ENCODE measurements at regions not wholly inside any gene's neighbourhood (a gene's known extent, or its start where the extent isn't known, plus 50 kb on each side); places are given as distances from the start of the nearest gene placed in this dataset.
A peak's percentile ranks its signal among the peaks of the same experiment; 100 is the strongest.
"Not testable (repeated sequence)": the region's sequence is repeated elsewhere in the genome, so short reads cannot be mapped to it uniquely, and the experiment has no call there.

DNA sequence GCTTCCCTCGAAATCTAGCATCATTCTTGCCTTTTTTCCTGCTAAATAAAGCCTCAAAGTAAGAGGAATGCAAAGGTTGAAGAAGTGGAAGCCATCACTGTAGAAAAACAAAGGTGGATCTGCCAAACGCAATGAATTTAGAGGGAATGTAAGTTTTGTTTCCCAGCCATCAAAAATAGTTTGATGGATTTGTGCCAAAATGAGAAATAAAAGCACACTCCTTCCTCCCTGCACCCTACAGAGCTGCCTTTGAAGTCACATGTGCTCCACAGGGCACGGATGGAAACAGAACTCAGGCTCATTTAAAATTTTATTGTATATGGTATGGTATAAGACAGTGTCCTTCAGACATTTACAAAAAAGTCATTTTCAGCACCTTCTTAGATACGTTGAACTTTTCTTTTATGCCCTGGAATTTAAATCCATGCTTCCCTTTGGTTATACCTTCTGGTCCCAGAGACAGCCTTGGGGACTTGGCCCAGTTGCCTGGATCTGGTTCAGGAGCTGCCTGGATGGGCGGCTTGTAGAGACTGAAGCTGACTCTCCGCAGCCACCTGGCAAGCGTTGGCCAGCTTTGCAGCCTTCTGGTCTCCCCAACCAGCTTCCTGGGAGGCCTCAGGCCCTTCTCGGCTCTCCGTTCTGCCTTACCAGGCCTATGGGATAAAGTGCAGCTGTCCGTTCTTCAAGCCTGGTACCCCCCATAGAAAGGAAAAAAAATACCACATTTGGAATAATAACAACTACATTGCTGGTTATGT, 228.5 kb upstream of the NEBL start:
- DNase-seq = no peak

- DNase-seq = no peak
These were observed 225.8 kb upstream of the NEBL start for GRCh38 chr10:21122907-21123306.

DNA sequence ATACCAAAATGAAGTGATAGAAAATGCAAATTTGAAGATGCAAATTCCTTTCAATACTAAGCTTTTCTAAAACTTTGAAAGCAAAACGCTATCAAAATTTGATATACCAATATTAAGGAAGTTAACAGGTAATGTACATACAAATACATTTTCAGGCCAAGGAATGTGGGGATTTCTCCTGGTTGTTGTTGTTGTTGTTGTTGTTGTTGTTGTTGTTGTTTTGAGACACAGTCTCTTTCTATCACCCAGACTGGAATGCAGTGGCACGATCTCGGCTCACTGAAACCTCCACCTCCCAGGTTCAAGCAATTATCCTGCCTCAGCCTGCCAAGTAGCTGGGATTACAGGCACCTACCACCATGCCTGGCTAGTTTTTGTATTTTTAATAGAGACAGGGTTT, 224.7 kb upstream of the NEBL start:
- not testable (repeated sequence) for DNase-seq

DNA sequence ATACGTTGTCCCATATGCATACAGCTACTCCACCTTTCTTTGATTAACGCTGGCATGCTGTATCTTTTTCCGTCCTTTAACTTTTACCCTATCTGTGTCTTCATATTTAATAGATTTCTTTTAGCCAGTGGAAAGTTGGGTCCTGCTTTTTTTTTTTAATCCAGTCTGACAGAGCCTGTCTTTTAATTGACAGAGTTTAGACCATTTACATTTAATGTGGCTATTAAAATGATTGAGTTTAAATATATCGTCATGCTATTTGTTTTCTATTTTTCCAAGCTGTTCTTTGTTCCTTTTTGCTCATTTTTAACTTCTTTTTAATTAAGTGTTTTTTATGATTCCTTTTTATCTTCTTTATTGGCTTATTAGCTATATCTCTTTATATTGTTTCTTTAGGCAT, 217.6 kb upstream of the NEBL start:
- DNase-seq = no peak

DNA sequence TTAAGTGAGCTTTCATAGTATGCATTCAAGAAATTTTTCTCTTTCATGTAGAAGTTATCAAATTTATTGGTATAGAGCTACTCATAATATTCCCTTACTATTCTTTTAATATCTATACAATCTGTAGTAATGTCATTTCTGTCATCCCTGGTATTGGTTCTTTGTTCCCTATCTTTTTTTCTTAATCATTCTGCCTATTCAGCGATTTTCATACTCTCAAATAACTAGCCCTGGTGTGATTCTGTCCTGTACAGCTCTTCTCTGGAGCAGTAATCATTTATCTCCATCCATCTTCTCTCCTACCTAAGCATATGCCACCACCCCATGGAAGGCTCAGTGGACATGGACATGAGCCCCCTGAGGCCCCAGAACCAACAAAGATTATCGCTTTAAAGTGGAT, 213.2 kb upstream of the NEBL start:
- DNase-seq = no peak

DNA sequence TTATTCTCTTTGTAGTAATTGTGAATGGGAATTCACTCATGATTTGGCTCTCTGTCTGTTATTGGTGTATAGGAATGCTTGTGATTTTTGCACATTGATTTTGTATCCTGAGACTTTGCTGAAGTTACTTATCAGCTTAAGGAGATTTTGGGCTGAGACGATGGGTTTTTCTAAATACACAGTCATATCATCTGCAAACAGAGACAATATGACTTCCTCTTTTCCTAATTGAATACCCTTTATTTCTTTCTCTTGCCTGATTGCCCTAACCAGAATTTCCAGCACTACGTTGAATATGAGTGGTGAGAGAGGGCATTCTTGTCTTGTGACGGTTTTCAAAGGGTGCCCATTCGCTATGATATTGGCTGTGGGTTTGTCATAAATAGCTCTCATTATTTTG, 209.8 kb upstream of the NEBL start:
- not testable (repeated sequence) for DNase-seq

DNA sequence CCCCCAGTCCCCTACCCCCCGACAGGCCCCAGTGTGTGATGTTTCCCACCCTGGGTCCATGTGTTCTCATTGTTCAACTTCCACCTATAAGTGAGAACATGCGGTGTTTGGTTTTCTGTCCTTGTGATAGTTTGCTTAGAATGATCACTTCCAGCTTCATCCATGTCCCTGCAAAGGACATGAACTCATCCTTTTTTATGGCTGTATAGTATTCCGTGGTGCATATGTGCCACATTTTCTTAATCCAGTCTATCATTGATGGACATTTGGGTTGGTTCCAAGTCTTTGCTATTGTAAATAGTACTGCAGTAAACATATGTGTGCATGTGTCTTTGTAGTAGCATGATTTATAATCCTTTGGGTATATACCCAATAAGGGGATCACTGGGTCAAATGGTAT, 208.2 kb upstream of the NEBL start:
- not testable (repeated sequence) for DNase-seq

DNA sequence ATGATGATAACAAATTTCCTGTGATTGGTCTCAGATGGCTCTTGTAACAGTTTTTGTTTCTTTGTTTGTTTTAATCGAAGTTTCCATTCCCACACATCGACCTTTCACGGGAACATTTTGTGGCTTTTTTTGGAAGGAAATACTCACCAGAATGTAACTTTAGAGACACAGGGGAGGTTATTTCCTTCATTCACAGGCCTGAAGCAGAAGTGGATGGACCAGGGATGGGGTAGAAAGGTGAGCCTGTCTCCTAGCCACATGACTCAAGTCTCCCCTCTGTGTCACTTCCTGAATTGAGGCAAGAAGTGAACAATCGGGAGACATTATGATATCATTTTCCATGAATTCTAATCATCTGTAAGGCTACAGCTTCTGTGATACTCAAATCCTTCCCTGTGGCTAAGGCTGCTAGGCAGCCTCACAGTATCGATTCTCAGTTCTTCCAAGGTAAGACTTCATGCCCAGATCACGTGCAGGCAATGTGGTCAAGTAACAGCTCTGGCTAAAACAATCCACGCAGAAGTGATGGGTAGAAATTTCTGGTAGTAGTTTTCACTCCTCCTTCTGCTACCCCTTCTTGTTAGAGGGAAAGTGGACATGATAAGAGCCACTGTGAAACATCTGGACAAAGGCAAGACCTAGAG, 203.9 kb upstream of the NEBL start:
- no peak for DNase-seq

GRCh38 chr10:21100190-21100589, 203.1 kb upstream of the NEBL start:
- no peak for DNase-seq

DNA sequence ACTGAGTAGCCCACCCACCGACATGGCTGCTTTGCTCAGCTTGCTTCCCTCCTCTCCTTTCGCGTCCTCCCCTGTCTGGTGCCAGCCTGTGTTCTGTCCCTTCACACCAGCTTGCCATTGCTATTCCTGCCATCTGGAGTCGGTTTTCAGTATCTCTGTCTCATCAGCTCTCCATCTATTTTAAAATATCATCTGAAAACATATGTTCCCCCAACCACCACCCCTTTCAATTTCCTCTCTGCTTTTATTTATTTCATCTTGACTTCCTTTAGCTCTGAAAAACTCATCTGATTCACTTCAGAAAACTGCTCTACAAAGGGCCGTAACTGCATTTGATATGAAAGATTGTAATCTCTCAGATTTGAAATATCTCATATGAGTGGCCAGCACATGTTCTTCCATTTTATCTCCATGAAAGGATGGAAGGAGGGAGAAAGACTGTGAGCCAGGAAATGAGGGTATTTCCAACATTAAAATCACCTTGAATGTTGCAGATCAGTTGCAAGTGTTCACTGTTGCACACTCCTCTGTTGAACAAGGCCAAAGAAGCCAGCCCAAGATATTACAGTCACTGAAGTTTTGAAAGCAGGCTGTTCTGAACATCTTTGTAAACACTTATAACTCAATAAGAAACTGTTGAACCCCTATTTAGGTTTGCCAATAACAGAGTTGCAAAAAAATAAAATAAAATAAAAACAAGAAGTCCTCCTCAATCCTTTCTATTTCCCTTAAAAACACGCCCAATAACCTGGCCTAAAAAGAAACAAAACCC, 202.4 kb upstream of the NEBL start:
- no peak for DNase-seq

DNA sequence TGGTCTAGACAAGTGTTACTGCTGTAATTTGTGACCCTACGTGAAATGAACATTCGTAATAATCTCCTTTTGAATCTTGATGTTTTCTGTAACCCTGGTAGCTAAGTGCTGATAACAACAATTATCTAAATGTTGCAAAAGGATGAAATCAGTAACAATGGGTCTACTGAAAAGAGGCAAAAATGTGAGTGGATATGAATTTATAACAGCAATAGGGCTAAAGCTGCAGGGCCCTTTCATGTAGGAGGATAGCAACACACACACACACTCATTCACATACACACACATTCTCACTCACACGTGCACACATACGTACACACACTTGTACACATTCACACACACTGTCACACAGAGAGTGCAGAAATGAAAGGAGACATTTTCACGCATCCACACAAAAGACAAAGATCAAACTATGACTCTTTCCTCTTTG, 200.8 kb upstream of the NEBL start:
- DNase-seq = no peak

GRCh38 chr10:21095494-21096055, 198.5 kb upstream of the NEBL start:
- DNase-seq = no peak

GRCh38 chr10:21095073-21095472, 198.0 kb upstream of the NEBL start:
- no peak for DNase-seq

DNA sequence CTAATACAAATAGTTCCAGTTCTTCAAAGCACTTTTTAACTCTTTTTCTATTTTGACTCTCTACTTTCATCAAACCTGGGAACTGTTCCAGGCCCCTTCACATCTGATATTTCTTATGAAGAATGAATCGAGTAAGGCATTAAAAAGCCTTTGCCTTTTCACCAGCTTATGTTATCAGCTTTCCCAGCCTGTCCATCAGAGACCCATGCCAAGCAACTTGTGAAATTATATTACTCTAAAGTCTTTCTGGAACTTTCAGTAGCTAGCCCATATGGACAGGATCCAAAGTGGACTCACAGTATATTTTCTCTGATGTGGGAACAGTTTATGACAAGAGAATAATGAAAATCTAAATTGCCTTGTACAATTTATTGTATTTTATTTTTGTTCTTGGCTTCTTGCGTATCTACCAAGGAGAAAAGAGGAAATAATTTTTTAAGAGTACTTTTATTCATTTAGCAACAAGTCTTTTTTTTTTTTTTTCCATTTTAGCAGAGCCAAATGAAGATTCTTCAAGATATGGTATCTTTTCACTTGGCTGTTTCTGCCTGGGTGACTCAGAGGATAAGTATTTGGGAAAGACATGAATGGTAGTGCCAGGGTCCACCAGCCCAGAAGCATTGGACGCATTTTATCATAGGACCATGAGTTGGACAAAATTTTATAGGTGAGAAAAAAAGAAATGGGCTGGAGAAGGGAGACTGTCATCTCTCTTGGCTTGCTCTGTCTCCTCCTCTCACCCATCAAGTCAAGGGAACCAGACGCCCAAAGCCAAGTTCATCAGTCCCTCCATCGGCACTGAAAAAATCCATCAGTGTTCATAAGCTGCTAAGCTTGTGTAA, 195.8 kb upstream of the NEBL start:
- DNase-seq = no peak

DNA sequence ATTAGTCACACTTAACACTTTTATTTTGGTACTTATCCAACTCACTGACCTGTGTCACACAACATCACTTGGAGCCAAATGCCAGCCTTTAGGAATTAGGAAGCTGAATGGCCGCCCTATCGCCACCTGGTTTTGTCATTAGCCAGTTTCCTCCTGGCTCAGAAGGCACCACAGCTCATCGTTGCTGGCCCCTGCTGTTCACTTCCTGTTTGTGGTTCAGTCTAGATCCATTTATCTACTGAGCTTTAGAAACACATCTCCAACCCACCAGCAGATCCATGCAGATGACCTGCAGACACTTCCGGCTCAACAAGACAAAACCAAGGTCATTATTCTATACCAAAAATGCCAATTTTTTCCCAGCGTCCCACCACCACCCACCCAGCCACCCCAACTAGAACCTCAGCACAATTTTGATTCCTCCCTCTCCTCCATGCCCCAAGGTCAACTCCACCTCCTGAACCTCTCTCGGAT, 193.5 kb upstream of the NEBL start:
- DNase-seq = no peak

GRCh38 chr10:21087476-21087875, 190.4 kb upstream of the NEBL start:
- DNase-seq = no peak

DNA sequence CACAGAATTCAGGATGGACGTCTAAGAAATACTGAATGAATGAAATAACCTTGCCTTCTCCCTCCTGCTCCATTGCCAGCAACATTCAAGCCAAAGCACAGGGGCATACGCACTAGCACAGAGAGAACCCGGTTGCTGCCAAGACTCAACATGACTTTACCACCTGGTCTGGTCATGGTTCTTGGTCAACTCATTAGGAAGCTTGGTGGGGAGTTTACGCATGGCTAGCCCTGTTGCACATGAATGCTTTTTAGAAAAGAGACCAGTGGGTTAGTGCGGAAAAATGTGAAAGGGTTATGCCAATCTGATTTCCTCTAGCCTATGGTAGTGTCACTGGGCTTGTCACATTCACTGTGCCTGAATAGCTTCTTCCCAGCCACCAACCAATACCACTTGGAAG, 187.6 kb upstream of the NEBL start:
- no peak for DNase-seq

DNA sequence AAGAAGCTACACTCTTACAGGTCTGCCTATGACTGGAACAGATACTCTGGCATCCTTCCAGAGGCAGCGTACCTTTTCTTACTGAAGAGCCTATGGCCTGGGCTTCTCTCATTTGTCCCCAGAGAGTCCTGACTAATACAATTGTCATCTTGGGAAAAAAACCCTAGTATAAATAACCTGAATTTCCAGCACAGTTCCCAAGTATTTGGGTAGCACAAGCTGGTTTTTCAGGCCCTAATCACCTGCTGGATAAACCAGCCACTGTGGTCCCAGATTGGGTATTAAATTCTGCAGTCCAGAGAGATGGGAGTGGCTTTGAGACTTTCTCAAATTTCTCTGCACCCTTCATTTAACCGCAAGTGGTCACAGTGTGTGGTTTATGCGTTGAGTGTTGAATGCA, 186.8 kb upstream of the NEBL start:
- DNase-seq = no peak

DNA sequence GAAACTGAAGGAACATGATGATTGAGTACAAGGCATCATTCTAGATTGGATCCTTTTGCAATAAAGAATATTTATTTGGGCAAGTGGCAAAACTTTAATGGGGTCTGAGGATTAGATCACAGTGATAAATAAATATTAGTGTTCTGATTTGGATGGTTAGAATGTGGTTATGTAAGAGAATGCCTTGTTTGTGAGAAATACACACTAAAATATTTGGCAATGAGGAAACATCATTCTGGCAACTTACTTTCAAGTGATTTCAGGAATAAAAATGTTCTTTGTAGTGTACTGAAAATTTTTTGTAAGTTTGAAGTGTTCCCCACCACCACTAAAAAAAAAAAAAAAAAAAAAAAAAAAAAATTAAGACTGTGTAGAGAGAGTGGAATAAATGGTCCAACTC, 185.1 kb upstream of the NEBL start:
- no peak for DNase-seq

GRCh38 chr10:21080261-21080660, 183.2 kb upstream of the NEBL start:
- DNase-seq = no peak

DNA sequence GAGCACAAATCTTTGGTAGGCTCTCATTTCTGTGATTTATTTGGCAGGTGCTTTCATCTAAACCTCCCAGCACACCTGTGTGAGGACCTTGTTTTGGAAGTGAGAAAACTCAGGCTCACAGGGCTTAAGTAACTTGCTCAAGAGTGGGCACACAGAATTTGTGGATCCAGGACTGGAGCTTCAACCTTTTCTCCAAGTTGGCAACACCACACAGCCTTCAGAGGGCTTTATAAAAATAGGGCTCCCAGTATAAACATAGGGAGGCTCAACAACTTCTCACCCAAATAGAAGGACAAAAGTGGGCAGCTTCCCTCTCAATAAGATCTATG, 182.2 kb upstream of the NEBL start:
- DNase-seq = no peak

DNA sequence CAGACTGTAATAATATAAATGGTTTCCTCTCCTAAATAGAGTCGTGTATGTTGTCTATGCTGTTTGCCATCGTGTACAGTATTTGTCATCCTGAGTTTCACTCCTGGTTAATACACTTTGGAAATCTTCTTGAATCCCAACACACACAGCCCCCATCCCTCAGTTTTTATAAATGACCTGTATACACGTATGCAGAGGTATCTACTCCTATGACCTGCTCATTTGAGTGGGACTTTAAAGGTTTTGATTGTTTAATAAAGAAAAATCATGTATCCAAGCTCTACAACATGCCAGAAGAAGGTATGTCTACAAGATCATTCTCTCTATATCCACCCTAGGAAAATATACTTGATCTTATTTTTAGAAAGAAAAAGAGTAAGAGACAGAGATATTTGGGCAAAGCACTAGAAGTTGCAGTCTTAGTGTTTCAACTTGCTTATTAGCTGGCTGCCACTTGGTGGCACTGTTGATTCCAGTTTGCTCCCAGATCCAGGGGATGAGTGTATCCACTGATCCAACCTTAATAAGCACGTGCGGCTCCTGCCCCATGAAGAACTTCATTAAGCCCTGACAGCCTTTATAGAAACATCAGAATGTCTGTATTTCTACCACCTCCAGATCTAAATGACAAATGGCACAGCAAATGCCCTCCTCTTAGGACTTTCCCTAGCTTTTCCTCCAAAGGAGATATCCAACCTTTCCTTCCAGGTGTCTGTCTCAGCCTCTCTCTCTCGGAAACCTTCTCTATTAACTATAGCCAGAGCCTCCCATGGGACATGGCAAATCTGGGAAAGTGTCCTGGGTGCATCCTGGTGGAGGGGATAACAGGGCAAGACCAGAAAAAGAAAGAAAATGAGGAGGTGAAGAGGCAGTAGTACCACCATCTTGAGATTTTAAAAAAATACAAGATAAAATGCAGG, 181.6 kb upstream of the NEBL start:
- peak; percentile 51 for DNase-seq
